ENCODE measurements at regions not wholly inside any gene's neighbourhood (a gene's known extent, or its start where the extent isn't known, plus 50 kb on each side); places are given as distances from the start of the nearest gene placed in this dataset.

DNA sequence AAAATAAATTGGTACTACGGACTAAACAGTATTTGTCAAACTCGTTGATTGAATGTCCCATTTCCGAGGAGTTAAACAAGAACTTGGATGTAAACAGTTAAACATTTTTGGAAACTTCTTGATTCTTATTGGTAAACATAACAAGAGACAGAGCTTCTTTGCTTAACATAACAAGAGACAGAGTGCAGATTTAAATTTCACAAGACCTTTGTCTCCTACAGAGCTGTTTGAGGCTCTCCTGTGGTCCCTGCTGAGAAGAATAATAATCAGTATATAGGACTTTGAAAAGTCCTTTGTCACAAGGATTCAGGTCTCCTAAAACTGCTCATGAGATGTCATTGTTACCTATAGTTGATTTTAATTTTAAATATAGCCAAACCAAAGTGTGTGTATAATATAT, 170.6 kb upstream of the C21orf91 start:
- intact Hi-C loops (cut with DNase I), result no loop called here
- DNase-seq (ENCODE audit: low spot score), result no peak

DNA sequence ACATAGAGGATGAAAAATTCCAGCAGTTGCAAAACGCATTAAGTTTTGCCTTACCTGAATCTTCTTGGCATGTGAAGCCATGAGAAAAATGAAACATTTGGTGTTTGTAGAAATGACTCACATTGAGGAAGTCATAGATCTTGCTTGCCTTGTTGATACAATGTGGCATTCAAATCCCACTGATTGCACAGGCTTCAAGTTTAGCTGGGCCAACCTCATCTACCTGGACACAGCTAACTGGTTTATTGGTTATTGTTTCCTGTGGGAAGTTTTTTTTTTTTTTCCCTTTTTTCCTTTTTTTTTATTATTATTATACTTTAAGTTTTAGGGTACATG, 168.9 kb upstream of the C21orf91 start:
- intact Hi-C loops (cut with DNase I), result no loop called here
- DNase-seq (ENCODE audit: low spot score), result no peak

DNA sequence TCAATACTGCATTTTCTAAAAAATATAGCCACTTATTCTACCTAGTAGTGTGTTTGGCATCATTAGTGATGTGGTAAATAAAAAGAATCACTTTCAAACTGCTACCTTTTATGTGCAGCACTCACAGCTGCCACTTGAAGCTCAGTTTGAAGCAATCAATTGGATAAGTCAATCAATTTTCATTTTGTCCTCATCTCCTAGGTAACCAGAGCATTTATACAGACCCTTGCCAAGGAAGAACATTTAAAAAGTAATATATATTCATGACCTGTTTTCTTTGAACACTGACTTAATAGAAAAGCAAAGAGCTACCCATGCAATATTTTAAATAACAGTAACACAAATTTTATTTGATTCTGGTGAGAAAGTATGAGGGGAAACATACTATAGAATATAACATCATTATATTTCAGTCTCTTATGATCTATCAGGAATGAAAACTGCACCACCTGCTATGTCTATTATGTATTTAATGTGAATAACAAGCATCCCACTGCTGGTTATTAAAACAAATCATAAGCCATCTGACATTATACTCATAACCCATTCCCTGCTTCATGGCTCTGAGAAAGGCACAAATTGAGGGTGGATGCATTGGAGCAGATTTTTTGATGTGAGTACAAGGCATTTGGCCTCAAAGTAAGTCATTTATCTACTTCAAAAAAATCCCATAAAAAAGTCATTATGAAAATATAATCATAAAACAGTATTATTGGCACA, 168.4 kb upstream of the C21orf91 start:
- intact Hi-C loops (cut with DNase I), result no loop called here
- DNase-seq (ENCODE audit: low spot score), result no peak

DNA sequence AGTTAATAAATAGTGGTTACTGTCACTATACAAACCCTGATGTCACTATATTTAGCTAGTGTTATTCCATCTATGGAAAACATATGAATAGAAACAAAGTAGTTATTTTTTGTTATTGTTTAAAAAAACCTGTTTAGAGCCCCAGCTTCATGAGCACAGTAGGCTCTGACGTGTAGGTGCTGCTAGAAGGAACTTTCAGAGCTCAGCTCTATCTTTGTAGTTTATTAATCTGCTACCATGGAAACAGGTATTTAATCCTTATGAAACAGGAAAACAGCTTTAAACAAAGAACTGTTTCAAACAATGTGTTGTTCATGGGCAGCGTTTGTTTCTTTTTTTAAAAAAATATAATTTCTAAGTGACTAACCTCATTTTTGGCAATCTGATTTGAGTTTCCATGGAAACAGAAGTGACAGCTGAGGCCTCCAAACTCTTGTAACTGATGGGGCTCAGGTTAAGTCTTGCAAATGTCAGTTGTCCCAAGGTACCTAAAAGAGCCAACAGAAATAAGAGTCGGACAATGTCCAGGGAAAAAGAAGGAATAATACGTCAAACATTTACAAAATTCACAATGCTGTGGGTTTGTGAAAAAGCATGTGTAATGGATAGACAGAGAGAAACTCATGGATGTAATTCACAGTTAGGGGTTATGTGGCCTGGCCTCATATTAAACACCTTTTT, 162.0 kb upstream of the C21orf91 start:
- intact Hi-C loops (cut with DNase I), result no loop called here

DNA sequence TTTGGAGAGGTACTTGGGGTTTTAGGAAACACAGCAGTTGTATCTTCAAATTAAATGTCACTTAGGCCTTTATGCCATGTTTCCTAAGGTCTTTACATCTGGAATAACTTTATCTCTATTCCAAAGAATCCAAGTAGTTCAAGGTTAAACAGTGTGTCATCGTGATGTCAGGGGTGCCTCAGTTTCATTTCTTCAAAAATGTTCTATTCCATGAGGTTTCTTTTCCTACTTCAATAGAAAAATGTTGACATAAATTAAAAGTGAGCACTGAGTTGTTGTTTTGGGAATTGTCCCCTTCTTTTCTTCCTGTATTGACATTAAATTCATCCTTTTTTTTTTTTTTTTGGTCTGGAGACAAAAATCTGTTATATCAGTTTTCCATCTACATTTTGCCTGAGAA, 160.6 kb upstream of the C21orf91 start:
- intact Hi-C loops (cut with DNase I), result no loop called here
- no peak for DNase-seq (ENCODE audit: low spot score)

More for the DNA sequence above, 162.0 kb upstream of the C21orf91 start:
- DNase-seq (ENCODE audit: low spot score), result no peak

DNA sequence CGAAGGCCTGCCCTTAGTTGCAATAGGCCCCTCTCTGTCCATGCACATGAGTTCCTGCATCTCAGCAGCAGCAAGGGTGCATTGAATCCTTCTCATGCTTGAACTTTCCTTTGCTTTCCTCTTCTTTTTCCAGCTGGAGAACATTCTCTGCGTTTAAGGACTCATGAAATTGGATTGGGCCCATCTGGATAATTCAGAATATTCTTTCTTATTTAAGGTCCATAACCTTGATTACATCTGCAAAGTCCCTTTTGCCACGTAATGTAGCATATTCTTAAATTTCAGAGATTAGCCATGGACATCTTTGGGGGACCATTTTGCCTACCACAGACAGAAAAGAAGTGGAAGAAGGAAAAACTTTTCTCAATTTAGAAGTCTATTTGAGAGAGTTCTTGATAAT, 159.7 kb upstream of the C21orf91 start:
- intact Hi-C loops (cut with DNase I), result no loop called here
- no peak for DNase-seq (ENCODE audit: low spot score)

DNA sequence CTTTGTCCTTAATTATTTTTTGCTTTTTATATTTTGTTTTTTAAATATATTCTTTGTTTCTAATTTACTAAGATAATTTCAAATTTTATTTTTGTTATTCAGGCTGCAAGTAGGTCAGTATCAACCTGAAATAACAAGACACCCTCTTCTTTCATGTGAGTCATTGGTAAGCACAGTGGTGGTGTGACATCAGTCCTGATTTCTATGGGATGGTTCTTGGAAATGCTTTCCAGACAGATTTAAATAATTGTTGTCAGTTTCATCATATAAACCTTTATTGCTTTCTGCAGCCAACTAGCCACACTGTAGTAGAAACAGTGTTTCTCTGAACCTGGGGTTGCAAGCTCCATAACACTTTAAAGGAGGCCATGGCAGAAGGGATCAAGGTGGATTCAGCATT, 157.5 kb upstream of the C21orf91 start:
- intact Hi-C loops (cut with DNase I), result no loop called here
- DNase-seq (ENCODE audit: low spot score), result no peak

DNA sequence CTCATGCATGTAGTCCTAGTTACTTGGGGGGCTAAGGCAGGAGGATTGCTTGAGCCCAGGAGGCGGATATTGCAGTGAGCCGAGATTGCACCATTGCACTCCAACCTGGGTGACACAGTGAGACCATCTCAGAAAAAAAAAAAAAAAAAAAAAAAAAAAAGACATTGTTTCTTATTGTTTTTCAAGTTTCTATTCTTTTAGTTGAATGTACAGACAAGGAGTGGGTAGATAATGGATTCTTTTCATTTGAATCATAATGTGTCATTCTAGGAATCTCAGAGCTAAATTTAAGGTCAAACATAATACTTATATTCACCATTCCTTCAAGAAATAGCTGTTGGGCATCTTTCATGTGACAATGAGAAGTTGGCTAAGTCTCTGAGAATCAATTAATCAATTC, 157.0 kb upstream of the C21orf91 start:
- intact Hi-C loops (cut with DNase I), result no loop called here
- no peak for DNase-seq (ENCODE audit: low spot score)

DNA sequence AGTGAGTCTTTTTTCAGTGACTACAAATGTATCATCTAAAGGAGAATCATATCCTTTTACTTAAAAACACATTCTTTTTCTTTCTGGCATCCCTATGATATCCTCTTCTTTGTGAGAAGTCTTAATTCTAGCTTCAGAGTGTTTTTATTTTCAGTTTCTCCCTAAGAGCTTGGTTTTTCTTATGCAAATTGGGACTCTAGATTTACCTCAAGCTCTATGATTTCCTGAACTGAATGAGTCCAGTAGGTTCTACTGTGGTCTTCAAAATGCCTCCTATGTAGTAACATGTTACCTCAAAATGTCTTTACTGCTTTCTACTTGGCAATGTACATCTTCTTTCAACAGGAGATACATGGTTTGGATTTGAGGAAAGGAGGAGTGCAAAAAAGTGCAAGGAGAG, 148.2 kb upstream of the C21orf91 start:
- DNase-seq (ENCODE audit: low spot score), result no peak
- intact Hi-C loops (cut with DNase I), result no loop called here

DNA sequence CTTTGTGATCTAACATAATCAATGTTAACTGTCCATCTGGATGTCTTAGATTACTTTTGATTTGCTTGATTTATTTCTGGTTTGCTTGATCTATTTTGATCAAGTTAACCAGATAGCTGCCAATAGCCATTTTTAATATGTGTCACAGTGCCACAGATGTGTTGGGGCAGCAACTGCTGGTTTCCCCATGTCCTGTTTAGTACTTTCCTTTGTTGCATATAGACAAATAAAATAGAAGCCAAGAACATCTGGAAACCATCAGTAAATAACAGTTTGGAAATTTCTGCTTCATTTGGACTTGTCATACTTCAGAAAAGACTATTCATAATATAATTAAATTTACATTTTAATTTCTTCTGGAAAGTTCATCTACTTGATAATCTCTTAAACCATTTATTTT, 145.6 kb upstream of the C21orf91 start:
- intact Hi-C loops (cut with DNase I), result no loop called here

DNA sequence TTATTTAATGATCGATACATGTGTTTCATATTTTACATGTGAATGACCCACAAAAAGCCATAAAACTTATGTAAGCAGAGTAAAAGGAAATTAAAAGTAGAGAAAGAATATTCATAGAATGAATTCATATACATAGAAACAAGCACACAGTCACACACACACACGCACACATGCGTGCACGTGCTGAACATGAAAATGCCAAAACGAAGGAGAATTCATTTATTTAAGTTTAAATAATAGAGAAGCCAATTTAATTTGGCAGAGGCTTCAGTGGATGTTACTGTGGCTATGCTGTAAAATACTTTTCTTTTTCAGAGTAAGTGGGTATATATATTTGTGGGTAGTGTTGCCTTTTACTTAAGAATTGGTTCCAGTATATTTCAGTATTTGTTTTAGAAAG, 145.0 kb upstream of the C21orf91 start:
- intact Hi-C loops (cut with DNase I), result no loop called here
- DNase-seq (ENCODE audit: low spot score), result no peak

More for the DNA sequence above, 145.6 kb upstream of the C21orf91 start:
- no peak for DNase-seq (ENCODE audit: low spot score)

DNA sequence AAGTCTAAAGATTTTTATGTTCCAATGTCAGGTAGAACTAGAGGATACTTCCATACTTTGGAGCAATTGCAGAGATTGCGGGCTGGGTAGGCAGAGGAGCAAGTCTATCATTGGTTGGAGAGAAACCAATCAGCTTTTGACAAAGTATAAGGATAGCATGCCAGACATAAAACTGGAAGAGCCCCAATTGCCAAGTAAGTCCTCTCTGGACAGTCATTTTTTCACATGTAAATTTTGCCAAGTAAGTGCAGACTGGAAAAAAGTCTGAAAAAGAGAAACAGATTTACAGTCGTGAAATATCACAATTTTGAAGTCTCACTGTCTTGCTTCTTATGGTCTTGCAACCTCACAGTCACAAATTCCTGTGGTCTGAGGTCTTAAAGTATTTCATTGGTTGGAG, 131.4 kb upstream of the C21orf91 start:
- intact Hi-C loops (cut with DNase I), result no loop called here
- no peak for DNase-seq (ENCODE audit: low spot score)

DNA sequence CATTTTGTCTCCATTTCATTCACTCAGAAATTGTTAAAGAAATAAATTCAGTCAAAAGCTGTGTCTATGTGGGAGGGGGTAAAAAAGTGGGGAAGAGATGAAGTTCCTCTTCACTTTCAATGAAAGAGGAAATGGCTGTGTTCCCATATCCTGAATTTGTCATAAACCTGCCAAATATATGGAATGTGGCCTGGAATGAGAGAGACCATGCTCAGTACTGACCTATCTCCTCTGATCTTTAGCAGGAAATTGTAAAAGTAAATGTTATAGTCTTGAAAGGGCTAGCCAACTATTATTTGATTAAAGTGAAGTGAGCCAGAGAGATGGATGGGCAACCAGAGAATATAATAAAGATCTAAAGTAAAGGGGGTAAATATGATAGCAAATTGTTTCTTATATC, 130.3 kb upstream of the C21orf91 start:
- intact Hi-C loops (cut with DNase I), result no loop called here
- no peak for DNase-seq (ENCODE audit: low spot score)

DNA sequence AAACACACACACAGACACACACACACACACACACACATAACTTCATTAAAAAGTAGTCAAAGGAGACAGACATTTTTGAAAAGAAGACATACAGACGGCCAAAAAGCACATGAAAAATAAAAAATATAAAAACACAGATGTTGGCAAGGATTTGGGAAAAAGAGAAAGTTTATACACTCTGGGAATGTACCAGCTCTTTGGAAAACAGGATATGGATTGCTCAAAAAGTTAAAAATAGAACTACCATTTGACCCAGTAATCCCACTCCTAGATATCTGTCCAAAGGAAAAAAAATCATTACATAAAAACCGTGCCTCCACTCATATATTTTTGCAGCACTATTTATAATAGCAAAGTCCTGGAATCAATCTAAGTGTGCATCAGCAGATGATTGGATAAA, 128.4 kb upstream of the C21orf91 start:
- intact Hi-C loops (cut with DNase I), result no loop called here
- DNase-seq (ENCODE audit: low spot score), result no peak

DNA sequence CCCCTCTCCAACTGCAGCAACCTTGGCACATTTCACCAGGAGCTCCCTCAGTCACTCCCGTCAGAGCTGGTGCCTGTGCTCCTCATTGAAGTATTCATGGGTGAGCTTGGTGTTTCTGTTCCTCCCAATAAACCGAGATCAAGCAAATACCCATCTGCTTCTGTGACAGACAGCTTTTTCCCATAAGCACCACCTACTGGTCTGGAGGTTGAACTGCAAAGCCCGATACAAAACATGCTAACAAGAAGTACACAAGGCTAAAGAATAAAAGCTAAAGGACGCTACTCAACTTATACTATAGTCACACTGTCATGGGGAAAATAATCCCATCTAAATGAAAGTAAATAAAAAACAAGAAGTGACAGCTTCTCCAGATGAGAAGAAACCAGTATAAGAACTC, 111.9 kb upstream of the C21orf91 start:
- DNase-seq (ENCODE audit: low spot score), result no peak
- intact Hi-C loops (cut with DNase I), result no loop called here

DNA sequence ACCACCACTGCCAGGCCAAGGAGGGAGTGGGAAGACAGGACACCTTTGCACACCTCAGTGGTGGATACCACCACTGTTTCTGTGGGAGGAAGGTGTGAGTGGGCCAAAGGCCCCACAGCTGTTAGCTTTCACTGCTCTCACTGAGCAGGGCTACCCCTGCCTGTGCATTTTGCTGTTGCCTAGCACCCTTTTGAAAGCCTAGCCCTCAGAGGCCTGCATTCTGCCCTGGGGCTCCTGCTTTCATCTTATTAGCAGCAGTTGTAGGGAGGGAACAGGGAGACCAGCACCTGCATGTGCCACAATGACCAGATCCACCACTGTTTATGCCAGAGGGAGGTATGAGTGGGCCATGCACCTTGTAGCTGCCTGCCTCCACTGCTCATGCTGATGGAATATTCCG, 110.9 kb upstream of the C21orf91 start:
- DNase-seq (ENCODE audit: low spot score), result no peak
- intact Hi-C loops (cut with DNase I), result no loop called here

DNA sequence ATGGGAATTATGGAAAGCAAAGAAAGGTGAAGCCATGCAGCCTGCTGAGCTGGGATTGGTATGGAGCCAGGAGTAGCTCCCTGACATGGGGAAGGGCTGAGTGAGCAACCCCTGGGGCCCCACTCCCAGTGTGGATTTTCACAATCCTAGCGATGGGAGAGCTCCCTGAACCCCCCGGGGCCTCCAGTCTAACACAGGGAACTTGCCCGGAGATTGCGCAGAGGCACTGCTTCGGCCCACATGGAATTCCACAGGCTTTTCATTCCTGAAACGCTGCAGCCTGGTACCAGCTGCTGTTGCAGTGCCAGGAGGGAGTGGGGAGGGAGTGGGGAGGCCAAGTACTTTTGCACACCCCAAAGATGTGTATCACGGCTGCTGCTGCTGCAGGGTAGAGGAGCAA, 110.4 kb upstream of the C21orf91 start:
- intact Hi-C loops (cut with DNase I), result no loop called here
- no peak for DNase-seq (ENCODE audit: low spot score)

DNA sequence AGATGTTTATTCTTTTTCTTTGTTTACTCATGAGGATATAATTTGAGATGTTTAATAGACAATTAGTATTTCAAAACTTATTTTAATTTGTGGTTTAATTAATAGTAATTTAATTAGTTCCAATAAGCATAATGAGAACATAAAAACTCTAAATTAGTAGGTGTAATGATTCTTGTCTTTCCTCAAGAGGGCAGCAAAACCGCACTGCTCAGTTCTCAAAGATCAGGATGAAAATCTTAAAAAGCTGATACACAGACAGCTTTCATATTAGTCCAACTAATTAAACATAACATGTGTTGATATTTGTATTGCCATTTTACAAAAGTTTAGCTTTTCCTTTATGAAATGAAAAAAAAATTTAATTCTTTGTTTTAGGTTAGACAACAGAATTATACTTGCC, 106.7 kb upstream of the C21orf91 start:
- DNase-seq (ENCODE audit: low spot score), result no peak
- intact Hi-C loops (cut with DNase I), result no loop called here

DNA sequence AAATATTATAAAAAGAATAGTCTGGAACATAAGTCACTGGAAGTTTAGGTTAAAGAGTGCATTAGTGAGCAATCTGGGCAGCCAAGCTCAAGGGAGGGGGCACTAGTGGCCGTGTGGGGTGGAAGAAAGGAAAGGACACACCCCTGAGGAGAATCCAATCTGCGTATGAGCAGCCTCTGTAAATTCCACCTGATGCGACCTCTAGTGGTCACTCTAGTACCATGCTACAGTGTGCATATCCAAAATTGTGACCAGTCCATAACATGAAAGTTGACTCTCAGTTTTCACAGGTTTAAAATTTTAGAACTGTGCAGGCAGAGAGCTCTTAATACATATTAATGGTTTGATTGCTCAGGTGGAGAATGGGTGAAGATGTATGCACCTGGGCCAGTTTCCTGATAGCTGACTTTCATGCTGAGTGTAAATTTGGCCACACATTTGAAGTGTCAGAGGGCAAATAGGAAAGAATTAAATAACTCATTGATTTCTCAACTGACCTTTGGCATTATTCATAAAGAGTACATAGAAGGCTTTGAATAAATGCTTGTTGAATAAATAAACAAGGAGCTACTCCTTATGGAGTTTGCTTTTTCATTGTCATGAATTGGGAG, 105.9 kb upstream of the C21orf91 start:
- intact Hi-C loops (cut with DNase I), result no loop called here
- DNase-seq (ENCODE audit: low spot score), result no peak

DNA sequence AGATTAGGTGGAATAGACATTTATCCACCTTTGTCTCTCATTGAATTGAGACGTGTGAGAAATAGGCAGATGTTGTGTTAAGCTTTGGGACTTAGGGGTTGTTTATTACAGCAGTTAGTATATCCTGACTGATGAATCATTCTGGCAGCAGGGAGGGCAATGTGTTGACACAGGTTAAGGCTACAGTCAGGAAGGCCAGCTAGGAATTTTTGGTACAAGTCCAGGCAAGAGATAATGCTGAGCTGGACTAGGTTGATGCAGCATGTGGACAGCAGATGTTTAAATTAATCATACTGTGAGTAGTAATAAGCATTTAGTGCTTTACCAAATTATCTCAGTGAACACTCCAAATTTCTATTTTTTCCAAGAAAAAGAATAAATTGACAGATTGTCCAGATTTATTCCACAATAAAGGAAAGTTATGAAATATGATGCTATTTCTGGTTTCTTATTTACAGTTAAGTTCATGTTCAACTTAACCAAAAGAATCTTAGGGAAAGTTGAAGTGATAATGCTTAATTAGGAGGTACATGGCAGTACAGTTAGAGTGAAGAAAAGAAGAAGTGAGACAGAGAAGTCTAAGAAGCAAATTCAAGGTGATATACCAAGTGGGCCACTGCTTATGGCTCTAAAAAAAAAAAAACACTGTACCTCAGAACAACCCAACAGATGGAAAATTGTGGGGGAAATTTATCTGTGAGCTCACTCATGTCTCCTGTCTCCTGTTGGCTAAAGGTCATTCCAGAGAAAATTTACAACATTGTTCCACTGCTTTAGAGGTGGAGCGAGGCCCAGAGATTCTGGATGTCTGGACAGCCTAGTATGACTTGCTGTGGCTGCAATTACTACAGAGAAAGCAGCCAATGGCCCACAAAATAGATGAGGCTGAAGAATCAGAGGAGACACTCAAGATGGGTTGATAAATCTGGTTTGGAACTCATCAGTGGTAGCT, 102.7 kb upstream of the C21orf91 start:
- no peak for DNase-seq (ENCODE audit: low spot score)
- intact Hi-C loops (cut with DNase I), result no loop called here

All from cardiac septum (tissue), 1 donor.